Kidney (tissue), 13 donors: ENCODE measurements at regions not wholly inside any gene's neighbourhood (a gene's known extent, or its start where the extent isn't known, plus 50 kb on each side); places are given as distances from the start of the nearest gene placed in this dataset.

ENCODE experiments used
- DNase-seq, 5 donors: peaks; one replicate each; pipeline ENCODE4 v3.0.0-alpha.2; 2013 to 2020
- FAIRE-seq: peaks from 2 replicates; lab custom pipeline; 2012; peaks lifted over from hg19 to GRCh38; lab: Jason Lieb, UNC
- H3K27ac ChIP-seq, 2 donors: one replicate each; pipeline ENCODE4 v1.7.0; 2013; ENCODE audit warnings: low read depth in 2 of 2, low read length in 2 of 2, inconsistent platforms in 1 of 2
- H3K27me3 ChIP-seq: one replicate; pipeline ENCODE4 v1.7.1; 2013; ENCODE audit warnings: low read length, inconsistent platforms; ENCODE audit not compliant: control insufficient read depth, insufficient read depth
- H3K36me3 ChIP-seq, 3 donors: one replicate each; pipeline versions ENCODE4 v1.7.0 to v1.7.1; 2013; ENCODE audit warnings: low read length in 3 of 3, control low read depth in 1 of 3, inconsistent platforms in 1 of 3; ENCODE audit not compliant: insufficient read depth in 3 of 3, control insufficient read depth in 2 of 3
- H3K4me1 ChIP-seq, 3 donors: one replicate each; pipeline versions ENCODE4 v1.7.0 to v1.7.1; 2013; ENCODE audit warnings: low read length in 3 of 3, inconsistent platforms in 1 of 3, low read depth in 1 of 3; ENCODE audit not compliant: control insufficient read depth in 2 of 3, insufficient read depth in 2 of 3
- H3K4me3 ChIP-seq, 3 donors: one replicate each; pipeline versions ENCODE4 v1.7.0 to v1.8.1; 2013; ENCODE audit warnings: low read length in 3 of 3, control low read depth in 1 of 3, inconsistent platforms in 1 of 3
- H3K9ac ChIP-seq, 3 donors: one replicate each; pipeline versions ENCODE4 v1.7.0 to v1.7.1; 2013; ENCODE audit warnings: low read length in 3 of 3, control low read depth in 1 of 3, inconsistent platforms in 1 of 3
- H3K9me3 ChIP-seq, 3 donors: one replicate each; pipeline versions ENCODE4 v1.7.0 to v1.7.1; 2013; ENCODE audit warnings: low read length in 3 of 3, control low read depth in 1 of 3, inconsistent platforms in 1 of 3; ENCODE audit not compliant: control insufficient read depth in 2 of 3, insufficient read depth in 1 of 3
- intact Hi-C: fragments of 100-400 bp; cut with DNase I; formaldehyde crosslinking; loops from one replicate; pipeline ENCODE4 v1.11.1; 2022
- TF ChIP-seq, protein P1 (sequence below): IDR thresholded peaks from 3 replicates; pipeline ENCODE4 v1.5.1; 2012; ENCODE audit warnings: mild to moderate bottlenecking, moderate library complexity, borderline replicate concordance; ENCODE audit not compliant: insufficient read depth; ENCODE audit errors: extremely low read depth
- donor health status: control.
- donor health status: control.
- donor health status: control.
- donor health status: control.
- donor health status: control.
- donor health status: DM: yes; HTN: yes; CAD: no.
- donor health status: Normal renal cell carcinoma (clear cell type).

DNA sequence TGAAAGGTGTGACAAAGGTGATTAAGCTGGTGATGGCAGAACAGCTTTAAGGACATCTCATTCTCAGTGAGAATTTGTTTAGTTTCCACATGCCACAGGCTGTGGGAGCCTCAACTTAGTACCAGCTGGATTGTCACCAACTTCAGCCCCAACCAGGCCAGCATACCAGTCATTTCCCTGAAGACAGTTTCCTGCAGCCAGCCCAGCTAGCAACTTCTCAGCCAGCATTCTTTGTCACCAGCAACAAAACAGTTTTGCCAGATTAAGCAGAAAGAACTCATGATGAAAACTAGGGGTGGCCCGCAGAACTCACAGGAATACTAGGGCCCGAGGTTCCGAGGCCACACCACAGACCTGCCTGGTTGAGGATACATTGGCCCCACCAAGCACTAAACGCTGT, 68.8 kb upstream of the UNC5B start:
- Histone ChIP-seq H3K4me3 (no peak overlapping the region), H3K27ac (no peak overlapping the region), H3K27me3 (no peaks in the 10 kb centered on the region), H3K36me3 (no peaks in the 10 kb centered on the region), H3K9ac (no peak overlapping the region), H3K4me1 (no peaks in the 10 kb centered on the region), H3K9me3 (no peaks in the 10 kb centered on the region)
- peak in 1 of 5 donors; percentile 3 for DNase-seq
- no peak for FAIRE-seq
- intact Hi-C loops: no loop called here
- TF ChIP-seq, protein P1, sequence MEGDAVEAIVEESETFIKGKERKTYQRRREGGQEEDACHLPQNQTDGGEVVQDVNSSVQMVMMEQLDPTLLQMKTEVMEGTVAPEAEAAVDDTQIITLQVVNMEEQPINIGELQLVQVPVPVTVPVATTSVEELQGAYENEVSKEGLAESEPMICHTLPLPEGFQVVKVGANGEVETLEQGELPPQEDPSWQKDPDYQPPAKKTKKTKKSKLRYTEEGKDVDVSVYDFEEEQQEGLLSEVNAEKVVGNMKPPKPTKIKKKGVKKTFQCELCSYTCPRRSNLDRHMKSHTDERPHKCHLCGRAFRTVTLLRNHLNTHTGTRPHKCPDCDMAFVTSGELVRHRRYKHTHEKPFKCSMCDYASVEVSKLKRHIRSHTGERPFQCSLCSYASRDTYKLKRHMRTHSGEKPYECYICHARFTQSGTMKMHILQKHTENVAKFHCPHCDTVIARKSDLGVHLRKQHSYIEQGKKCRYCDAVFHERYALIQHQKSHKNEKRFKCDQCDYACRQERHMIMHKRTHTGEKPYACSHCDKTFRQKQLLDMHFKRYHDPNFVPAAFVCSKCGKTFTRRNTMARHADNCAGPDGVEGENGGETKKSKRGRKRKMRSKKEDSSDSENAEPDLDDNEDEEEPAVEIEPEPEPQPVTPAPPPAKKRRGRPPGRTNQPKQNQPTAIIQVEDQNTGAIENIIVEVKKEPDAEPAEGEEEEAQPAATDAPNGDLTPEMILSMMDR: no peak

DNA sequence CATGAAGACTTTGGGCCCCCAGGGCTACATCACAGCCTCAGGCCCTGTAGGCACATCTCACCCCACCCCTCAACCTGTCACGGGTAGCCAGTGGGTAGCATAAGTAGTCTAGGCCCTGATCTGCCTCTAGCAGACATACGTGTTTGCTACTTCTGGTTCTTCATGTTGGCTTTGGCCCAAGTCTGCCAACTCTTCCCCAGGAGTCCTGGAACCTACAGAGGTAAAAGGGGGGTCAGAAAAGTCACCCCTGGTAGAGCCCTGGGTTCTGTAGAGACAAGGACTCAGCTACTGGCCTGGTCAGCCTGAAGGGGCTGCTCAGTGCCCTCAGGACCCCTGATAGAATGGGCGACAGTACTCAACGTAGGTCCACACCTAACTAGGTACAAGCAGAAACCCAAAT, 67.5 kb upstream of the UNC5B start:
- DNase-seq: no peak
- H3K4me3 ChIP-seq: no peak overlapping the region
- no peaks in the 10 kb centered on the region for H3K27me3 ChIP-seq
- intact Hi-C loops: no loop called here
- TF ChIP-seq, protein P1: no peak
- no peak overlapping the region for H3K27ac ChIP-seq
- H3K4me1 ChIP-seq: no peaks in the 10 kb centered on the region
- no peak overlapping the region for H3K9ac ChIP-seq
- no peaks in the 10 kb centered on the region for H3K36me3 ChIP-seq
- no peak for FAIRE-seq
- H3K9me3 ChIP-seq: no peaks in the 10 kb centered on the region

DNA sequence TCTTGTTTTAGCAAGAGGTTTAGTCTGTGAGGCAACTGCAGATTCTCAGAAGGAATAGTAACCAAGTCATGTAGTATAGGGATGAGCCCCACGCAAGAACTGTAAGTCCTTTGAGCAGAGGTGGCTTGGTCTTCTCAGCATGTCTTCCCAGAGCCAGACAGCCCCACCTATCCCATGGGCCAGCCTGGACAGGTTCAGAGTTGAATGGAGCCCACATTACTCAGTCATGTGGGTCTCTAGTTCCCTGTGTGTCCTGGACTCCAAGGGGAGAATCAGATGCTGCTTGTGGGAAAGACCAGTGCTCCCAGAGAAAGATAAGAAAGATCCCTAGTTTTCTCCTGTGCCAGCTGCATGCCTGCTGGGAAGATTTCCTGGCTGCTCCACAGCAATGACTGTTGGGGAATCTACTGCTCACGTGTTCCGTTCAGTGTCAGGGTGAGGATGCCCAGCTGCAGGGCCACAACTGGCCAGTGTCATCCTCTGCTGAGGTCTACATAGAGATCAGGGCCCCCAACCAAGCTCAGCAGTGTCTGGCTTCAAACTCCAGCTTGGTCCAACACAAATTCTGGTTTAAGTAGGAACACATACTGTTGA, 66.9 kb upstream of the UNC5B start:
- TF ChIP-seq, protein P1: no peak
- H3K27ac ChIP-seq: no peak overlapping the region
- no peak overlapping the region for H3K9ac ChIP-seq
- DNase-seq (no peak), FAIRE-seq (no peak)
- H3K4me3 ChIP-seq: no peak overlapping the region
- H3K27me3 ChIP-seq: no peaks in the 10 kb centered on the region
- no peaks in the 10 kb centered on the region for H3K36me3 ChIP-seq
- H3K9me3 ChIP-seq: no peaks in the 10 kb centered on the region
- no peaks in the 10 kb centered on the region for H3K4me1 ChIP-seq
- intact Hi-C loops: no loop called here

GRCh38 chr10:71150796-71151195, 61.6 kb upstream of the UNC5B start:
- TF ChIP-seq, protein P1: no peak
- Histone ChIP-seq H3K4me1 (no peaks in the 10 kb centered on the region), H3K27ac (no peak overlapping the region), H3K9me3 (no peaks in the 10 kb centered on the region), H3K36me3 (no peaks in the 10 kb centered on the region), H3K4me3 (no peak overlapping the region), H3K9ac (no peak overlapping the region), H3K27me3 (no peaks in the 10 kb centered on the region)
- intact Hi-C loops: no loop called here
- DNase-seq (no peak), FAIRE-seq (no peak)
